Stomach (tissue), 4 donors: ENCODE measurements at regions not wholly inside any gene's neighbourhood (a gene's known extent, or its start where the extent isn't known, plus 50 kb on each side); places are given as distances from the start of the nearest gene placed in this dataset.

Source experiments
- EP300 ChIP-seq: sonication (generic); formaldehyde crosslinking; IDR thresholded peaks from one replicate; pipeline ENCODE4 v1.6.1; 2017; ENCODE audit warnings: antibody characterized with exemption
- POLR2A ChIP-seq, 4 donors: fragments of 450-650 bp; IDR thresholded peaks; one replicate each; pipeline ENCODE4 v1.6.1; 2016; ENCODE audit warnings: antibody characterized with exemption in 4 of 4, control low read depth in 2 of 4, mild to moderate bottlenecking in 1 of 4, moderate library complexity in 1 of 4
- TF ChIP-seq, protein P1 (sequence below), 7 experiments: fragments of 450-650 bp in 4 of 7; fragments of 200-600 bp in 3 of 7; sonication (generic) in 3 of 7; IDR thresholded peaks; one replicate each; pipeline ENCODE4 v1.5.1; 2016 to 2019; ENCODE audit warnings: antibody characterized with exemption in 7 of 7, control low read depth in 2 of 7, mild to moderate bottlenecking in 1 of 7

DNA sequence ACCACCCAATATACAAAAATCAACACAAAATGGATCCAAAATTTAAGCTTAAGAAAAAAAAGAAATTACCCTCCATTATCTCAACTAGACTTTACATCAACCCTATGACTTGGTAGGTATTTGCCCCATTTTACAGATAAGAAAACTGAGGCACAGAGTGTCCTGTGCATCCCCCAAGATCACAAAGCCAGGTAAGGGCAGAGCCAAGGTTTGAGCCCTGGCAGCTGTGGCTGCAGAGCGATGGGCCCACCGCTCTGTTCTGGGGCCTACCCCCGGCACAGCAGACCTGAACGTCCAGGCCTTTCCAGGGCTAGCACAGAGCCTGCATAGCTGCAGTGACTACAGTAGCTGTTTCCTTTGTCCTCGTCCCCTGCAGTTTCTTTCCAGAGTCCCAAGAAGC is 417.6 kb downstream of the SOX9 start:
- TF ChIP-seq EP300 = no peak
- TF ChIP-seq, protein P1, sequence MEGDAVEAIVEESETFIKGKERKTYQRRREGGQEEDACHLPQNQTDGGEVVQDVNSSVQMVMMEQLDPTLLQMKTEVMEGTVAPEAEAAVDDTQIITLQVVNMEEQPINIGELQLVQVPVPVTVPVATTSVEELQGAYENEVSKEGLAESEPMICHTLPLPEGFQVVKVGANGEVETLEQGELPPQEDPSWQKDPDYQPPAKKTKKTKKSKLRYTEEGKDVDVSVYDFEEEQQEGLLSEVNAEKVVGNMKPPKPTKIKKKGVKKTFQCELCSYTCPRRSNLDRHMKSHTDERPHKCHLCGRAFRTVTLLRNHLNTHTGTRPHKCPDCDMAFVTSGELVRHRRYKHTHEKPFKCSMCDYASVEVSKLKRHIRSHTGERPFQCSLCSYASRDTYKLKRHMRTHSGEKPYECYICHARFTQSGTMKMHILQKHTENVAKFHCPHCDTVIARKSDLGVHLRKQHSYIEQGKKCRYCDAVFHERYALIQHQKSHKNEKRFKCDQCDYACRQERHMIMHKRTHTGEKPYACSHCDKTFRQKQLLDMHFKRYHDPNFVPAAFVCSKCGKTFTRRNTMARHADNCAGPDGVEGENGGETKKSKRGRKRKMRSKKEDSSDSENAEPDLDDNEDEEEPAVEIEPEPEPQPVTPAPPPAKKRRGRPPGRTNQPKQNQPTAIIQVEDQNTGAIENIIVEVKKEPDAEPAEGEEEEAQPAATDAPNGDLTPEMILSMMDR (IDR thresholded peaks at IDR 0.05) = no peak
- no peak for TF ChIP-seq POLR2A (IDR thresholded peaks at IDR 0.05)
